GM12892 (cell line): ENCODE measurements at regions not wholly inside any gene's neighbourhood (a gene's known extent, or its start where the extent isn't known, plus 50 kb on each side); places are given as distances from the start of the nearest gene placed in this dataset.

Experiments used
- POLR2A ChIP-seq: IDR thresholded peaks from 2 replicates; pipeline ENCODE4 v1.6.1; 2011; ENCODE audit warnings: low read depth, low read length, control low read depth
- POLR2AphosphoS5 ChIP-seq: IDR thresholded peaks from 2 replicates; pipeline ENCODE4 v1.6.1; 2011; ENCODE audit warnings: low read depth, low read length, control low read depth
- TAF1 ChIP-seq: IDR thresholded peaks from 2 replicates; pipeline ENCODE4 v1.6.1; 2011; ENCODE audit warnings: low read depth, mild to moderate bottlenecking, control low read depth, low read length, borderline replicate concordance

DNA sequence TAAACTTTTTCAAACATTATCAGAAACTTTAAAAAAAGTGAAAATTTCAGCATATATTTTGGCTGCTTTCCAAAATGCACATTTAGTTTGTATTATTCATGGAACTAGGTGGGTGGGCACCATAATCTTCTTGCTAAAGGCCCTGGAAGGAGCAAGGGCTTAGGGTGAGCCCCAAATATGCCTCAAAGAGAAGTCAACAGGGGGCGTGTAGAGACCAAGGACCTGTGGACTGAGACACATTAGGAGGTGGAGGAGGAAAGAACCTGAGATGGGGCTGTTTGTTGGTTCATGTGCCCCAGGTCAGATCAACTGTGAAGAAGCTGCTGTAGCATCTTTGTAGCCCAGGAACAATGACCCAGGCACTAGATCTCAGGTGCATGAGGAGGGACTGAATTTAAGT, 79.6 kb upstream of the OLFM4 start:
- TF ChIP-seq TAF1 (no peak), POLR2A (no peak), POLR2AphosphoS5 (no peak)
